Smooth muscle cell (in vitro differentiated cells): ENCODE measurements at regions not wholly inside any gene's neighbourhood (a gene's known extent, or its start where the extent isn't known, plus 50 kb on each side); places are given as distances from the start of the nearest gene placed in this dataset.

ENCODE experiments used
- DNase-seq: peaks from one replicate; lab custom pipeline; 2025; ENCODE audit not compliant: unreplicated experiment; lab: John Stamatoyannopoulos, UW
- H2AFZ ChIP-seq: fragments of 200-600 bp; sonication (generic); 2 replicates; pipeline ENCODE4 v1.6.0; 2016; ENCODE audit warnings: antibody characterized with exemption, low read depth, mild to moderate bottlenecking
- H3F3A ChIP-seq: fragments of 200-600 bp; sonication (generic); 2 replicates; pipeline ENCODE4 v1.6.0; 2017; ENCODE audit warnings: antibody characterized with exemption, low read depth
- H3K27ac ChIP-seq: fragments of 200-600 bp; sonication (generic); 2 replicates; pipeline ENCODE4 v1.5.1; 2016; ENCODE audit warnings: low read depth, mild to moderate bottlenecking
- H3K27me3 ChIP-seq: fragments of 200-600 bp; sonication (generic); 2 replicates; pipeline ENCODE4 v1.6.1; 2016; ENCODE audit warnings: low read depth, mild to moderate bottlenecking
- H3K36me3 ChIP-seq: fragments of 200-600 bp; sonication (generic); 2 replicates; pipeline ENCODE4 v1.5.1; 2016; ENCODE audit warnings: low read depth
- H3K4me1 ChIP-seq: fragments of 200-600 bp; sonication (generic); 2 replicates; pipeline ENCODE4 v1.5.1; 2016; ENCODE audit warnings: low read depth
- H3K4me2 ChIP-seq: fragments of 200-600 bp; sonication (generic); 2 replicates; pipeline ENCODE4 v1.6.0; 2016; ENCODE audit warnings: mild to moderate bottlenecking
- H3K4me3 ChIP-seq: fragments of 200-600 bp; sonication (generic); 2 replicates; pipeline ENCODE4 v1.5.1; 2016; ENCODE audit warnings: mild to moderate bottlenecking
- H3K79me2 ChIP-seq: fragments of 200-600 bp; sonication (generic); 2 replicates; pipeline ENCODE4 v1.6.0; 2016; ENCODE audit warnings: low read depth, mild to moderate bottlenecking
- H3K9ac ChIP-seq: fragments of 200-600 bp; sonication (generic); 2 replicates; pipeline ENCODE4 v1.6.0; 2016; ENCODE audit warnings: low read depth
- H3K9me3 ChIP-seq: fragments of 200-600 bp; sonication (generic); replicated peaks from 2 replicates; pipeline ENCODE4 v1.5.1; 2016; ENCODE audit warnings: low read depth
- H4K20me1 ChIP-seq: fragments of 200-600 bp; sonication (generic); 2 replicates; pipeline ENCODE4 v1.6.0; 2016; ENCODE audit warnings: low read depth
- CTCF ChIP-seq: fragments of 200-600 bp; sonication (generic); IDR thresholded peaks from 2 replicates; pipeline ENCODE4 v1.5.1; 2017; ENCODE audit warnings: borderline replicate concordance, mild to moderate bottlenecking, antibody characterized with exemption; ENCODE audit not compliant: insufficient read depth, poor library complexity, severe bottlenecking
- WGBS: methylation state at CpG from one replicate; pipeline ENCODE4 v1.1.7; 2016; ENCODE audit warnings: low lambda C conversion rate; 5-methylcytosine and 5-hydroxymethylcytosine counted together

- Histone ChIP-seq H2AFZ (peak overlapping the region; percentile 0), H3K4me3 (no peak overlapping the region), H3K9ac (no peak overlapping the region), H3K4me2 (peak overlapping the region; percentile 17), H3K36me3 (no peaks in the 10 kb centered on the region), H3F3A (no peaks in the 10 kb centered on the region), H3K9me3 (no peaks in the 10 kb centered on the region), H3K27me3 (no peaks in the 10 kb centered on the region), H3K4me1 (peaks cover 6% of the 10 kb centered on the region), H4K20me1 (no peaks in the 10 kb centered on the region), H3K27ac (peak overlapping the region; percentile 38), H3K79me2 (no peaks in the 10 kb centered on the region)
- TF ChIP-seq CTCF = no peak
- WGBS = 38% methylated on average over 12 of the region's 12 CpGs
- DNase-seq = no peak
These were observed 244.8 kb upstream of the IRX2 start for GRCh38 chr5:2996248-2996647.

- H3K79me2 ChIP-seq = no peaks in the 10 kb centered on the region
- DNase-seq = no peak
- H3K4me3 ChIP-seq = no peak overlapping the region
- no peaks in the 10 kb centered on the region for H3K9me3 ChIP-seq
- no peaks in the 10 kb centered on the region for H3F3A ChIP-seq
- no peaks in the 10 kb centered on the region for H3K36me3 ChIP-seq
- peak overlapping the region; percentile 32 for H3K27ac ChIP-seq
- no peaks in the 10 kb centered on the region for H4K20me1 ChIP-seq
- no peak overlapping the region for H2AFZ ChIP-seq
- no peaks in the 10 kb centered on the region for H3K27me3 ChIP-seq
- H3K4me1 ChIP-seq = peaks cover 6% of the 10 kb centered on the region
- peak overlapping the region; percentile 17 for H3K4me2 ChIP-seq
- H3K9ac ChIP-seq = peak overlapping the region; percentile 5
- WGBS = 91% methylated on average over 9 of the region's 9 CpGs
- TF ChIP-seq CTCF = no peak
These were observed 244.2 kb upstream of the IRX2 start for GRCh38 chr5:2995667-2996066.

GRCh38 chr5:2995035-2995434, 243.6 kb upstream of the IRX2 start:
- Histone ChIP-seq H3K27me3 (no peaks in the 10 kb centered on the region), H4K20me1 (no peaks in the 10 kb centered on the region), H3K36me3 (no peaks in the 10 kb centered on the region), H3K4me2 (no peak overlapping the region), H3K79me2 (no peaks in the 10 kb centered on the region), H3K9ac (no peak overlapping the region), H3F3A (no peaks in the 10 kb centered on the region), H2AFZ (no peak overlapping the region), H3K4me3 (no peak overlapping the region), H3K9me3 (no peaks in the 10 kb centered on the region), H3K4me1 (peaks cover 6% of the 10 kb centered on the region), H3K27ac (no peak overlapping the region)
- 96% methylated on average over 5 of the region's 5 CpGs for WGBS
- no peak for DNase-seq
- TF ChIP-seq CTCF = no peak

- H4K20me1 ChIP-seq = no peaks in the 10 kb centered on the region
- 89% methylated on average over 5 of the region's 5 CpGs for WGBS
- no peak overlapping the region for H2AFZ ChIP-seq
- no peak for TF ChIP-seq CTCF
- no peaks in the 10 kb centered on the region for H3K9me3 ChIP-seq
- H3K79me2 ChIP-seq = no peaks in the 10 kb centered on the region
- H3K4me3 ChIP-seq = no peak overlapping the region
- H3K4me2 ChIP-seq = no peak overlapping the region
- no peaks in the 10 kb centered on the region for H3F3A ChIP-seq
- H3K27ac ChIP-seq = no peak overlapping the region
- peaks cover 4% of the 10 kb centered on the region for H3K4me1 ChIP-seq
- DNase-seq = no peak
- no peak overlapping the region for H3K9ac ChIP-seq
- no peaks in the 10 kb centered on the region for H3K36me3 ChIP-seq
- H3K27me3 ChIP-seq = no peaks in the 10 kb centered on the region
These were observed 242.3 kb upstream of the IRX2 start for GRCh38 chr5:2993771-2994170.
